ENCODE measurements at regions not wholly inside any gene's neighbourhood (a gene's known extent, or its start where the extent isn't known, plus 50 kb on each side); places are given as distances from the start of the nearest gene placed in this dataset.

GRCh38 chr13:34025746-34026145, 207.8 kb downstream of the RFC3 start (continued):
- TF ChIP-seq ATF3 (IDR thresholded peaks at IDR 0.05) (no peak), FOXA1 (IDR thresholded peaks at IDR 0.05) (no peak)

GRCh38 chr13:34026308-34026707, 208.4 kb downstream of the RFC3 start:
- Histone ChIP-seq H3K9me3 (ENCODE audit: control insufficient read depth in 4 of 4, low read length in 3 of 4) (peaks cover 4 to 7% (median 5%) of the 10 kb centered on the region in 4 donors), H3K9ac (ENCODE audit: low read depth in 1 of 2, low read length in 2 of 2) (no peak overlapping the region), H3K27me3 (ENCODE audit: control insufficient read depth in 4 of 4, insufficient read depth in 4 of 4, low read length in 3 of 4) (no peaks in the 10 kb centered on the region), H3K4me1 (ENCODE audit: control insufficient read depth in 4 of 4, insufficient read depth in 4 of 4, low read length in 3 of 4) (no peaks in the 10 kb centered on the region), H3K4me3 (ENCODE audit: low read depth in 1 of 3, low read length in 3 of 3) (no peak overlapping the region), H3K27ac (ENCODE audit: low read depth in 1 of 2, low read length in 2 of 2) (no peak overlapping the region), H3K36me3 (ENCODE audit: control insufficient read depth in 4 of 4, insufficient read depth in 3 of 4, low read depth in 1 of 4, low read length in 3 of 4) (no peaks in the 10 kb centered on the region)
- no peak for TF ChIP-seq TAF1 (conservative IDR thresholded peaks at IDR 0.05)
- TF ChIP-seq NR2F2 (IDR thresholded peaks at IDR 0.05) = no peak
- no peak for TF ChIP-seq FOXA1 (IDR thresholded peaks at IDR 0.05)
- TF ChIP-seq EGR1 (IDR thresholded peaks at IDR 0.05; ENCODE audit: low read depth in 2 of 2) = no peak
- no peak for TF ChIP-seq RXRA (IDR thresholded peaks at IDR 0.05)
- no peak for TF ChIP-seq HNF4A (conservative IDR thresholded peaks at IDR 0.05)
- TF ChIP-seq JUND (IDR thresholded peaks at IDR 0.05) = no peak
- TF ChIP-seq FOXA2 (IDR thresholded peaks at IDR 0.05) = no peak
- no peak for TF ChIP-seq CTCF (IDR thresholded peaks at IDR 0.05; ENCODE audit: low read depth, low read length, missing input control)
- TF ChIP-seq MAX (IDR thresholded peaks at IDR 0.05) = no peak
- no peak for TF ChIP-seq ZBTB33 (IDR thresholded peaks at IDR 0.05)
- no peak for TF ChIP-seq REST (IDR thresholded peaks at IDR 0.05)
- TF ChIP-seq HNF4G (IDR thresholded peaks at IDR 0.05) = no peak
- no peak for TF ChIP-seq SP1 (IDR thresholded peaks at IDR 0.05)
- no peak for TF ChIP-seq GABPA (IDR thresholded peaks at IDR 0.05 in 1 of 2, conservative IDR thresholded peaks at IDR 0.05 in 1 of 2)
- TF ChIP-seq ATF3 (IDR thresholded peaks at IDR 0.05) = no peak
- TF ChIP-seq RAD21 (IDR thresholded peaks at IDR 0.05) = no peak
- DNase-seq (ENCODE audit: low spot score) = no peak

Data from liver (tissue), 7 donors.